ENCODE measurements at regions not wholly inside any gene's neighbourhood (a gene's known extent, or its start where the extent isn't known, plus 50 kb on each side); places are given as distances from the start of the nearest gene placed in this dataset.

- no peak for DNase-seq (ENCODE audit: low read depth)
Measured at GRCh38 chr13:104057861-104058260, 991.6 kb upstream of the SLC10A2 start.

DNA sequence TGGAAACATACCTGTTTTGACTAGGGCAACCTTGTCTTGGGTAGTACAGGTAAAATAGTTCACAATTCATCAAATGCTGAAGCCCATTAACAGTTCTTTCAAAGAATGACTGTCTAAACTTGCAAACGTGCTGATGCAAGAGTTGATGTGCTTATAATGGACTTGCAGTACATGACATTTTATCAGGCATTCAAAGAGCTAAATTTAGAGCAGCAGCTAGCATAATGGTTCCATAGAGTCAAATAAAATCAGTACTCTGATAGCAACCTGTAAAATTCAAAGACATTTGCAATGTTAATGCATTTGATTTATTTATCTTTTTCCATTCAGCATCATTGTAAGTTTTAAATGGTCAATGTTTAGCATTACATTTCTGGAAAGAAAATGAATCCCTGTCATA lies 979.7 kb upstream of the SLC10A2 start:
- no peak for DNase-seq (ENCODE audit: low read depth)

DNA sequence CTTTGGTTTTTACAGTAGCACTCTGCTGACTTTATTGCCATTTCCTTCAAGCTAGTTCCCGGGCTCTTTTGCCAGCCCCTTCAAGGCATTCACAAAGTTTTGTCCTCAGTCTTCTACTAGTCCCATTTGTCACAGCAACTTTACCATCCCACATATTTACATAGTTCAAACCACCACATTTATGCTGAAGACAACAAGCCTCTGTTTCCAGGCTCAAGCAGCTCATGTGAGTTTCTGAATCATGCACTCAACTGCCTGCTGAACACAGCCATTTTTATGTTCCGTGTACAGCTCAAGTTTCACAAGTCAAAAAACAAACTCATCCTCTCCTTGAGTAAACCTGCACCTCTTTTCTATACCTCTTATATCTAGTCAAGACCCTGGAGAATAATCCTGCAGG lies 977.0 kb upstream of the SLC10A2 start:
- no peak for DNase-seq (ENCODE audit: low read depth)

GRCh38 chr13:104034891-104035290 lies 968.7 kb upstream of the SLC10A2 start:
- DNase-seq (ENCODE audit: low read depth), result no peak

- DNase-seq (ENCODE audit: low read depth), result no peak
Measured at GRCh38 chr13:104025303-104025702, 959.1 kb upstream of the SLC10A2 start.

DNA sequence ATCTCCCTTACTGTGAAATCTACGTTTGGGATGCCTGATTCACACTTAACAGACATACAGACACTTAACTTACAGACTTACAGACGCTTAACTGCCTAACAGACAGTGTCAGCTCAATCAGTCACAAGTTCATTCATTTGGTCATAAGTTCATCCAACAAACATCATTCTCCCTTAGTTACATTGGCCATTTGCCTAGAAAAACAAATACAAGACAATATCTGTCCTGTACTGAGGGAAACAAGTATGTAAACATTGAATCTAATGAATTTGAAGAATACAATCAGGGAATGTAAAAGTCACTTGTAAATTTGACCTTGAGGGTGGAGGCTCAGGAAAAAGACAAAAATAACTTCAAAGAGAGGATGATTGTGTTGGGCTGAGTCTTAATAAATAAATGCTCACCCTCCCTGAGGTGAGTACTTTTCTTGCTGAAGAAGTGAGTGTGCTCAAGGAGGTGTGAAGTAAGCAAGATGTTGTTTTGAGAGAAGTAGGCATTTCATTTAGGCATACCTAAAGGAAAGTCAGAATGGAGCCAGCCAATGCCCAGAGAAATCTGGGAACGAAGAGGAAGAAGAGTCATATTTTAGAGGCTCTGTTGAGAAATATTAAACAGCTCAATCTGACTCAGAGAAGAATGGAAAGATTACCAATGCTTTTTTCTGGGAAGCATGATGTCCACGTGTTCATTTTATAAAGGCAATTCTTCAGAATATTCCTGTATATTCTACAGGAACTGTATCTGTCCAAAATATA lies 958.4 kb upstream of the SLC10A2 start:
- no peak for DNase-seq (ENCODE audit: low read depth)

DNA sequence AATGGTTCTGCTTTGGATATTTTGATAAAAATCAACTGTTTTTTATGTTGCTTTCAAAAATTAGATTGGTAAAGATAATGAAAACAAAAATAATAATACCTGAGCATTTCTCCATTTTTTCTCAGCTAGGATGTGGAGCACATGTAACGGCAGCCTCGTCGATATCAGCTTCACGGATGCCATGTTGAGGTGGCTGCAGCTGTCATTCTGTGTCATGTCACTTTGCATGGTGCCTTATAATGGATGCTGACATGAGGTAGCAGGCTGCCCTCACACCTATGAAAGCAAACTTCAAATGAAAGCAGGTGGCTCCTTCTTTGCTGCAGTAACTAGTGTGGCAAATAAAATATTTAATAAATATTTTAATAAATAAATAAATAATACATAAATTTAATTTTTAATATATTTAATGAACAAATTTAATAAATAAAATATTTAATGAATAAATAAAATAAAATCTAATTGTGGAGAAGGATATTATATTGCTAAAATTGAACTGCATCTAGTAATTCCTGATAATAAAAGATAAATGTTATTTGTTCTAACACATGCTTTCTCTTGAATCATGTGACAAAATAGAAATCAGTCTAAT lies 955.7 kb upstream of the SLC10A2 start:
- no peak for DNase-seq (ENCODE audit: low read depth)

GRCh38 chr13:104017317-104017716 lies 951.1 kb upstream of the SLC10A2 start:
- DNase-seq (ENCODE audit: low read depth), result no peak

- no peak for DNase-seq (ENCODE audit: low read depth)
Measured at GRCh38 chr13:104015646-104016396, 949.6 kb upstream of the SLC10A2 start.

GRCh38 chr13:104014803-104015645 lies 948.8 kb upstream of the SLC10A2 start:
- DNase-seq (ENCODE audit: low read depth), result no peak

DNA sequence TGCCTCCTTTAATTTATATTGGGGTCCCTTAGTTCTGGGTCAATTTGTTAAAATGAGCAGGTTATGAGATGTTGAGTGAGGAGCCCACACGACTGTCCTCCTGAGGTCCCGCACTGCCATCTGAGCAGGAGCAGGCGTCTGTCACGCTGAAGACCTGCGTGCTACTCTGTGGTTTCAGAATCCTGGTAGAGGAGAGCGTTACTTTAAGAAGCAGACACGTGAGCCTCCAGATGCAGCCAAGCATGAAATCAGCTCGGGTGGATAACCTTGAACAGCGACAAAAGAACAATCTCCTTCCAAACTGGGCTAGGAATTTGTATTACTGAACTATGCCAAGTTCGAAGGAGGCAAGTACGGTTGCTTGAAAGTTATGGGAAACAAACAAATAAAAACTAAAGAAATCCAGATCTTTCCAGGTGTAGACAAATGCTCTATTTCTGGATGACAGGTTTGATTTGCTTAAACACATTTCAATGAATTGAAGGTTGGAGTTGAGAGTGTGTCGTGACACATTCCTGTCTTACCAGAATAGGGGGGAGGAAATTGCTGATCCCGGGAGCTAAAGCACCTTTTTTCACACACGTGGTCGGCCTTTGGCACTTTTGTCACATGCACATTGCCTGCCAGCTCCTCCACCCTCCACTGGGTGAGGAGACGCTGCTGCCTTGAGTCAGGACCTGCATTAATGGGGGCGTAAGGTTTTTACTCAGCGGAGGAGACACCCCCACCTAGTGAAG lies 945.5 kb upstream of the SLC10A2 start:
- DNase-seq (ENCODE audit: low read depth), result no peak

GRCh38 chr13:104008541-104009435 lies 942.6 kb upstream of the SLC10A2 start:
- DNase-seq (ENCODE audit: low read depth), result no peak

DNA sequence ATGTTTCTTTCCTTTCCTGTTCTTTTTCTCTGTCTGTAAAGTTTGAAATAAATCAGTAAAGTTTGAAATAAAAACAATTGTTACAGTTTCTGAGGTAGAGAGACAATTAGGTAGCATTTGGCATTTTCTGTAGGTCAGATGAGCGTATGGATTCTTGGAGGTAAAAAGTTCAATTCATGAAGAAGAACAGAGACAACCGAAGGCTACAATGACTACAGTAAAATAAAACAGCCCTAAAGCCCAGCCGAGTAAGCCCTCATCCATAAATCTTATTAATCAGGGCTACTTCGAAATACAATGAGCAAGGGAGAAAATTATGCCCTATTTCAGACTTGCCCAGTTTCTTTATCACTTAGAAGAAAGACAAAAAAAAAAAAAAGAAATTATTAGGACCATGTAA lies 941.9 kb upstream of the SLC10A2 start:
- no peak for DNase-seq (ENCODE audit: low read depth)

DNA sequence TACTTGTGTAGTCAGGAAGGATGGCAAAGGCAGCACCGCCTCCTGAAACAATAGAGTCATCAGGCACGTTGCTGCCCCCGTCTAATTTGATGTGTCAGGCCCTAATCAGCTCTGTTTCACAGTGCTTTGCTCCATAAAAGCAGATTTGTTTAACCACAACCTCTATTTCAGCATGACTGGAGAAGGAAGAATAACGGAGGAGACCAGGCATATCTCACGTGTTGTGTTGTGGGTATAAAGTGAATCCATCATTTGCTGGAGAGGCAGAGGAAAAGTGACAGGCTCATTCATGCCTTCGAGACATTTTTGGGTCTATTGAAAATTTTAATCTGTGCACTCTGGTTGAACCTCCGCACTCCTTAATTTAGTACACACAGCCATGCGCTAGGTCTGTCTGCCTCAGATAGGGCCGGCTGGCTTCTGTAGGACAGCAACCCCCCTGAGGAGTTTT lies 940.4 kb upstream of the SLC10A2 start:
- DNase-seq (ENCODE audit: low read depth), result no peak

DNA sequence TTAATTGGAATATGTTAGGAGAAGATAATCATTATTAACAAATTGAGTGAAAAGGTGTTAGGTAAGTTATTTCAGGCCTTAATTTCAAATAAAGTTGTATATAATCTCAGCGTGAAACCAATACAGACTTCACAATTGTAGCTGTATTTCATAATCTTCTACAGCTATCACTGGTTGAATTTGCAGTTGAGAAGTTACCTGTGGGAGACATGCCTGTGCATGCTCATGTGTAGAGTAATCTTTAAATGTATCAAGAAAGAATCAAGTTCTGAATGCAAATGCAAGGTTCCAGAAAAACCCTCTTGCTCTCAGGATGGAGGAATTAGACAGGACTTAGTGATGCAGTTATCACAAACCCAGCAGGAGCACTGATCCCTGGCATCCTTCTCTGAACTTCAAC lies 938.4 kb upstream of the SLC10A2 start:
- DNase-seq (ENCODE audit: low read depth), result no peak

GRCh38 chr13:104002216-104002615 lies 936.0 kb upstream of the SLC10A2 start:
- DNase-seq (ENCODE audit: low read depth), result no peak

- DNase-seq (ENCODE audit: low read depth), result no peak
Measured at GRCh38 chr13:104001766-104002165, 935.5 kb upstream of the SLC10A2 start.

- DNase-seq (ENCODE audit: low read depth), result no peak
Measured at GRCh38 chr13:103996733-103997132, 930.5 kb upstream of the SLC10A2 start.

GRCh38 chr13:103983948-103984347 lies 917.7 kb upstream of the SLC10A2 start:
- no peak for DNase-seq (ENCODE audit: low read depth)

DNA sequence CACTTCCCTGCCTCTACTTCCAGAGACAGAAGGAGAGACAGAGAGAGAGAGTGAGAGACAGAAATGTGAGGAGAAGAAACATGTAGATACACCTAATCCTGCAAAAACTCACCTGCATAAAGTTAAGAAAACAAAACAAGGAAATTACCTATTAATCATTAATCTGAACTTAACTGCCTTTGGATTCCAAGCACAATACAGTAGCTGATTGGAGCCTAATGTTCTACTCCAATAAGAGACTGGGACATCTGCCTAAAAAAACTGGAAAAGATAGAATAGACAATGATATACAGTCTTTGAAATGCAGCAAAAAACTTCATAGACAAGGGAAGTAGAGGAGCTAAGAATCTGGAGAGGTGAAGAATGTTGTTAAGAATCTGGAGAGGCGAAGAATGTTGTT lies 910.2 kb upstream of the SLC10A2 start:
- DNase-seq (ENCODE audit: low read depth), result no peak

Data from GM04503 (cell line).